ENCODE measurements at regions not wholly inside any gene's neighbourhood (a gene's known extent, or its start where the extent isn't known, plus 50 kb on each side); places are given as distances from the start of the nearest gene placed in this dataset.

DNA sequence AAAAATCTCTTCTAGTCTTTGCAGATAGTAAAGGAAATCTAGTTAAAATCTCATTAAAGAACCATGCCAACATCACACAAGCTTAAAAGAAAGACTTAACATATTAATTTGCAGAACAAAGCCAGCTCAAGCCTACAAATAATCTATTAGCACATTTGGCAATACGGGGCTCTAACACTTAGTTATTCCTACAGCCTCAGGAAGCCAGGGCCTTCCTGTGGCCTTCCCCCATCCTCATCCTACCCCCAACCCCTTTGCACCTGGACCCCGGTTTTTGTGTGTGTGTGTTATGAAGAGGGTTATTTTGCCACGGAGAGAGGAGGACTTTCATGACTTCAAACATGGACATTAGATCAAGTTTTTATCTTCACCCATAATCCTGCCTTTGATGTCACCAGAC is 64.6 kb downstream of the FOXB2 start:
- DNase-seq (ENCODE audit: low read depth), result no peak

DNA sequence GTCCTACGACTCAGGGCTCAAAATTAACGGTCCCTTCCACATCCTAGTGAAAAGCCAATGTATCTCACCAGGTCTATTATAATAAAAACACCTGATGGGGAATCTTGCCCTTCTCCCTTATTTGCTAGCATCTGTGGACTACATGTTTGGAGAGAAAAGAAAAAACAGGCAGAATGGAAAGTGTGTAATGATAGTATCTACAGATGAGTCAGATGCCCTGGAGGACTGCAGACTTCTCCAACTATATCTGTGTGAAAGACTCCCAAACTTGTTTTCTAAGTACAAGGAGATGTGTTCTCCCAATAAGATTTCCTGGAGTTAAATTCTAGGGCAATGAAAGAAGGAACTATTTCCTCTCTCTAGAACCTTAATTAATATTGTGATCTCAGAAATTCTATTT is 66.0 kb downstream of the FOXB2 start:
- no peak for DNase-seq (ENCODE audit: low read depth)

DNA sequence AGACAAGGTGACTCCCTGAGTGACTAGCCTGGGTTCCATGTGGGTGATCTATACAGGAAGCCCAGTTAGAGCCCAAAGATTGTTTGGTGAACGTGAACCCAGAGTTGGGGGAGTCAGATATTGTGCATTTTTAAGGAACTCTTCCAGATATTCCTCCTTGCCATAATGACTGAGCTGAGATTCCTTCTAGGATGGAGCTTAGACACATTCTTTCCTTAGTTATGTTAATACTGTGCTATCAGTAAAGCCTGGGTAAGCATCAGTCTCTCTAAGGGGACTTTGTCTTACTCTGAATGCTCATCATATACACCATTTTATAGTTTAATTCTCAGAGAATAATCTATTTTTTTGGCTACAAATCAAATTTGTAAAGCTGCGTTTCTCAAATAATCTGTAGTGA is 68.1 kb downstream of the FOXB2 start:
- DNase-seq (ENCODE audit: low read depth), result no peak

DNA sequence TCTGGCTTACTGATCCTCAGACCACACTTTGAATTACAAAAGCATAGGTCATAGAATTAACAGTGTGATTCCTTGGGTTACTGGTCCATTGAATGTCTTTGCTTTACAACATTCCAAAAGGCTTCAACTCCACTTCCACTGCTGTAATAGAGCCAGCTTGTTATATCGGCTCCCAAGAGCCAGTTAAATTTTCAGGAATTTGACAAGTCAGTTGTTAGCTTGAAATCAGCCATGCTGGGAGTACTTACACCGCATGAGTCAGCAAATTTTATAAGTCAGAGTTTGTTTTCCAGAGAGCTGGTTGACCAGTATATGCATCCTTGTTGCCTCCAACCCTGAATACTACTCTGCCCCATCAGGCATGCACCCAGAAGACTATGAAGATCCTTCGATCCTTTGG is 73.1 kb downstream of the FOXB2 start:
- peak; percentile 37 for DNase-seq (ENCODE audit: low read depth)

DNA sequence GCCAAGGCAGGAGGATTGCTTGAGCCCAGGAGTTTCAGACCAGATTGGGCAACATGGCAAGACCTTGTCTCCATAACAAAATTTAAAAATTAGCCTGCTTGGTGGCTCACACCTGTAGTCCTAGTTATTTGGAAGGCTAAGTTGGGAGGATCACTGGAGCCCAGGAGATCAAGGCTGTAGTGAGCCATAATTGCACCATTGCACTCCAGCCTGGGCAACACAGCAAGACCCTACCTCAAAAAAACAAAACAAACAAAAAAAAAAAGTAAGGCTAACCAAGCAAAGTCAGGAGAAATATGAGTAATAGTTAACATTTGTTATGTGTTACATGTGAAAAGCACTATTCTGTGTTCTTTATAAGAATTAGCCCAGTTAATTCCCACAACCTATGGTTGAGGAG is 74.7 kb downstream of the FOXB2 start:
- no peak for DNase-seq (ENCODE audit: low read depth)

DNA sequence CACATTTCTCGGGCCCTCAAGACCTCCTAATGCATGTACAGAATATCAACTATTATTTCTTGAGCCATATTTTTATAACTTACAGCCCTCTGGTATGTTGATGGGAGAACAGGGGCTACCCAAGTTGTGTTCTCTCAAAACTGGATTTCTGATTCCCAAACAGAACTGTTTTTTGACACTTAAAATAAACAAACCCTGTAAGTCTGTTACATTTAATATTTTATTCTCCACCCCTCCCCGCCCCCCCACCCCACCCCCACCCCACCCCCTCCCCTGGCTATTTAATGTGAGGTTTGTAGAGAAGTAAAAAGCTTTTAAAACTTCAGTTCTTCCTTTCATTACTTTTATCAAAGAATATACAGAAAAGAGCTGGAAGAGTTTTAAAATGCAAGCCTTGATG is 77.9 kb downstream of the FOXB2 start:
- no peak for DNase-seq (ENCODE audit: low read depth)

DNA sequence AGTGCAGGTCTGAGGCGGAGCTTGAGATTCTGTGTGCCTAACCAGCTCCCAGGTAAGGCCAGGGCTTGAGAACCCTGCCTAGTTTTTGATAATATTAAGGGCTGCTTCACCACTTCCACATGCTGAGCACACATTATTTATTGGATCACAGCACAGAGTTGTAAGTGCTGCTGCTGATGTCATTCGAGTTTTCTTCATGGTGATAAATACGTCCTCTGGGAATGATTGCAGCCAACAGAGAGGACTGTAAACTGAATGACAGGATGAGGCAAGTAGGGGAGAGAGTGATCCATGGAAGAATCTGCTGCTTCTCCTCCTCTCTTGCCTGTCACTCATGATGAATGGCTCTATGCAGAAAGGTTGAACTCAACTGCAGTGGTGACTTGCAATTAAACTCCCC is 77.9 kb upstream of the VPS13A start:
- no peak for DNase-seq (ENCODE audit: low read depth)

DNA sequence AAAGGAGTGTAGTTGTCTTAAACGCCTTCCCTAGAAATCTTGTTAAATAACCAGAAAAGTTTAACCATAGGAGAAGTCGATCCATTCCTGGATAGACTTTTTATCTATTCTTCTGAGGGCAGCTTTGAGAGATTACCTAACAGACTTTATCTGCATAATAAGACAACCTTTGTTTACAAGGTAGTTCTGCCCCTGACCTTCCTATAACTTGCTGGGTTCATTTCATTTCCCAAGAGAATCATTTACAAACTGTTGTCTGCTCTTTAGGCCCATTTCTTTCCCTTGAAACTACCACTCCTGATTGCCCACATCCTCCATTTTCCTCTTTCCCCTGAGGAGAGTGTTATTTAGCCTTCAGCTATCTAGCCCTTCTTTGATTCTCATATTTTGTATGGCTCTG is 65.9 kb upstream of the VPS13A start:
- DNase-seq (ENCODE audit: low read depth), result no peak

DNA sequence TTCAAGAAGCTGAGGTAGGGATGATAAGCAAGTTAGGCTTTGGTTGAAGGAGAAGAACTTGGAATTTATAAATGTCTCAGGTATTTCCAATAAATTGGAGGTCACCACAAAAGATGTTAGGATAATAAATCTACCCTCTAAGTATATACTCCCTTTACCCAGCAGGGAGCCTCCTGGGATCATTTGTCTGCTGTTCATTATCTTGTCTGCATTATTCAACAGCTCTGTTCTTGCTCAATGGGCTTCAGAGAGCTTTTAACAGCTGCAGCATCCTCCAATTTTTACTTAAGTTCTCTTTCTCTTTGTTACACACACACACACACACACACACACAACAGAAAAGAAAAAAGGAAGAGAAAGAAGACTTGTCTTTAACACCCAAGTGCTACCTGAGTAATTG is 51.7 kb upstream of the VPS13A start:
- DNase-seq (ENCODE audit: low read depth), result no peak

DNA sequence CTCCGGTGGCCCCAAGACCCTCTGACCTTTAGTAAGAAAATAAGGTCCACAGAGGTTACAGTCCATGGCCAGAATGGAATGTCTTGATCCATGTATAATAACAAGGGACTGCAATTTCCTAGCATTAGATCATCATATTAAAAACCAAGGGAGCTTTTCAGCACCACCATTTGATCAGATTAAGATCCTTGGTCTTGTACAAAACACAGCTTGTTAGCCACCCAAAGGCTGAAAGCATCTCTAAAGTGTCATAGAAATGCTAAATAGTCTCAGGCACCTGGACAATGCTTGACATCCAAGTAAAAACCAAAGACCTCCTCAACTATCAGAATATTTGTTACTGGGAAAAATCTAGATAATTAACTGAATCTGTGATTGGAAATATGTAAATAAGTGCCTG is 50.3 kb upstream of the VPS13A start:
- no peak for DNase-seq (ENCODE audit: low read depth)
